ENCODE measurements at regions not wholly inside any gene's neighbourhood (a gene's known extent, or its start where the extent isn't known, plus 50 kb on each side); places are given as distances from the start of the nearest gene placed in this dataset.
"Not testable (repeated sequence)": the region's sequence is repeated elsewhere in the genome, so short reads cannot be mapped to it uniquely, and the experiment has no call there.

DNA sequence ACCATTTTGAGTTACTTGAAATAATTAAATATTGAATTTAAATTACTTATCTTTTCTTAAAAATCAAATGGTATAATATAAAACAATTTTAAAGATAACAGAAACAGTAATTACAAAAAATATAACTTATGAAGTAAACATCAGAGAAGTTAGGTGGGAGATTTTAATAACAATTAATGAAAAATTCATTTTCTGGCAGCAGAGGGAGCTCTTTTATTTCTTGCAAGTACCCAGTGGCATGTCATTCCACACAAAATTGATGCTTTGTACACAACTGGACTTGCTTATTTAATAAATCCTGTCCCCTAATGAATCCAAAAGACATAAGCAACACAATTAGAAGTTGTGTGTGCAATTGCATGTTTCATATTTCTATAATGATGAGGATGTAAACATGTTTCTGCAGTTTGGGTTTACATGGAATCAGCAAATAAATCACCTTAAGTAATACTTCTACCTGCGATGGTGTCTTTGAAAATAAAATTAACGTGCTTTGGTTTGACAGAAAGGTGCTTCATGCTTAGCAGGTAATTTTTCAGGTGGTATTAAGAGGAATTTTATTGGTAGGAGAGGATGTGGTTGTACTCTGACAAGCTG, 861.3 kb downstream of the ZPLD1 start:
- TF ChIP-seq, protein P1, sequence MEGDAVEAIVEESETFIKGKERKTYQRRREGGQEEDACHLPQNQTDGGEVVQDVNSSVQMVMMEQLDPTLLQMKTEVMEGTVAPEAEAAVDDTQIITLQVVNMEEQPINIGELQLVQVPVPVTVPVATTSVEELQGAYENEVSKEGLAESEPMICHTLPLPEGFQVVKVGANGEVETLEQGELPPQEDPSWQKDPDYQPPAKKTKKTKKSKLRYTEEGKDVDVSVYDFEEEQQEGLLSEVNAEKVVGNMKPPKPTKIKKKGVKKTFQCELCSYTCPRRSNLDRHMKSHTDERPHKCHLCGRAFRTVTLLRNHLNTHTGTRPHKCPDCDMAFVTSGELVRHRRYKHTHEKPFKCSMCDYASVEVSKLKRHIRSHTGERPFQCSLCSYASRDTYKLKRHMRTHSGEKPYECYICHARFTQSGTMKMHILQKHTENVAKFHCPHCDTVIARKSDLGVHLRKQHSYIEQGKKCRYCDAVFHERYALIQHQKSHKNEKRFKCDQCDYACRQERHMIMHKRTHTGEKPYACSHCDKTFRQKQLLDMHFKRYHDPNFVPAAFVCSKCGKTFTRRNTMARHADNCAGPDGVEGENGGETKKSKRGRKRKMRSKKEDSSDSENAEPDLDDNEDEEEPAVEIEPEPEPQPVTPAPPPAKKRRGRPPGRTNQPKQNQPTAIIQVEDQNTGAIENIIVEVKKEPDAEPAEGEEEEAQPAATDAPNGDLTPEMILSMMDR (IDR thresholded peaks at IDR 0.05; ENCODE audit: extremely low read depth, missing control alignments), result no peak
- DNase-seq (ENCODE audit: low spot score), result no peak

DNA sequence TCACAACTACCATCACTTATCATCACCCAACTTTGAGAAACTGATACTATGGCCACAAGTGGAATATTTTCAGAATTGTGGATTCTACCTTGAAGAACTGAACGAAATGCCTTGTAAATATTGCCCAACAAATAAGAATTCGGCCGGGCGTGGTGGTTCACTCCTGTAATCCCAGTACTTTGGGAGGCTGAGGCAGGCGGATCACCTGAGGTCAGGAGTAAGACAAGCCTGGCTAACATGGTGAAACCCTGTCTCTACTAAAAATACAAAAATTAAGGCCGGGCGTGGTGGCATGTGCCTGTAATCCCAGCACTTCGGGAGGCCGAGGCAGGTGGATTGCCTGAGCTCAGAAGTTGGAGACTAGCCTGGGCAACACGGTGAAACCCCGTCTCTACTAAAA, 862.7 kb downstream of the ZPLD1 start:
- DNase-seq (ENCODE audit: low spot score), result not testable (repeated sequence)

DNA sequence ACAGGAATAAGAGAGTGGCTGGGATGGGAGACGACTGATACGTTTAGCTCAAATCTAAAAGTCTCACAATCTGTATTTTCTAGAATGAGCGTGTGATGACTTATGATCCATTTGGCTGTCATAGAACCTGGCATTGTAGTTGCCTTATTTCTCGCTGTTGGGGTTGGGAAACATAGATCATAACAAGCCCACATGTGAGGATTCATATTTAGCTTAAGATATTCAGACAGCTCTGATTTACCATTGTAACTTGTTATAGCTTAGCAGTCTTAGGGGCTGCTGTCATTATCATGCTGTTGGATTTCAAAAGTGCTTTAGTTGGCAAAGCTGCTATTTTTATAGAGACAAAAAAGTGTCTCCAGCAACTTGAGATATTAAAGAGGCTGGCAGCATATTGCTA, 871.3 kb downstream of the ZPLD1 start:
- TF ChIP-seq, protein P1 (IDR thresholded peaks at IDR 0.05; ENCODE audit: extremely low read depth, missing control alignments), result no peak
- DNase-seq (ENCODE audit: low spot score), result no peak

DNA sequence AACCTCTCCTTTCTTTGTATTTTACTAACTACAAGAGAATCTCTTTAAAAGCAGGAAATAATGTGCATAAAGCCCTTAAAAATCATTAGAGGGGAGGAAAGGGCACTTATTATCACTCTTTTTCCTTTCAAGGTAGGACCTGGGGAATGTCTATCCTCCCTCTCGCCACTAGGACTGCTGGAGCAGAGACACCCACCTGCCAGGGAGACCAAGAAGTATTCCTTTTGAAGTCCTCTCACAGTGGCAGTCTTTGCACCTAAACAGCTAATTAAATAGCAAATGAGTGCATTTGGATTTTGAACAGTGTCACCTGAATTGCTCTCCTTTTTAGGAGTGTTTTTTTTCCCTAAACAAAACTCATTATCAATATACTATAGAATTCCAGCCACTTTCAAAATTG, 874.1 kb downstream of the ZPLD1 start:
- no peak for DNase-seq (ENCODE audit: low spot score)
- TF ChIP-seq, protein P1 (IDR thresholded peaks at IDR 0.05; ENCODE audit: extremely low read depth, missing control alignments), result no peak

DNA sequence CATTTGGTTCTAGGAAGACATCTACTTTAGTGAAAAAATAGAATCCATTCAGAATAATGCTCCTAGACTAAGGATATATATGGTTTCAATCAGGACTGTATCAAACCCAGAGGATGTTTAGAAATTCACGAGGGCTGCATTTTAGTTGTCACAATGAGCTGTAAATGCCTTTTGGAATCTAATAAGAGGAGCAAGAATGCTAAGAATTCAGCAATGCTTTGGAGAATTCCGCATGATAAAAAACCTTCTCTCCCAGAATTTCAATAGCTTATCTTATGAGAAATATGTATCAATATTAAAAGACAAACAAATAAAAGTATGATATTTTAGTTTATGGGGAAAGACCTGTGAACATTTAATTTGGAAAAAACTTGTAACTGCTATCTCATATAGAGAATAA, 885.1 kb downstream of the ZPLD1 start:
- no peak for DNase-seq (ENCODE audit: low spot score)
- TF ChIP-seq, protein P1 (IDR thresholded peaks at IDR 0.05; ENCODE audit: extremely low read depth, missing control alignments), result no peak

DNA sequence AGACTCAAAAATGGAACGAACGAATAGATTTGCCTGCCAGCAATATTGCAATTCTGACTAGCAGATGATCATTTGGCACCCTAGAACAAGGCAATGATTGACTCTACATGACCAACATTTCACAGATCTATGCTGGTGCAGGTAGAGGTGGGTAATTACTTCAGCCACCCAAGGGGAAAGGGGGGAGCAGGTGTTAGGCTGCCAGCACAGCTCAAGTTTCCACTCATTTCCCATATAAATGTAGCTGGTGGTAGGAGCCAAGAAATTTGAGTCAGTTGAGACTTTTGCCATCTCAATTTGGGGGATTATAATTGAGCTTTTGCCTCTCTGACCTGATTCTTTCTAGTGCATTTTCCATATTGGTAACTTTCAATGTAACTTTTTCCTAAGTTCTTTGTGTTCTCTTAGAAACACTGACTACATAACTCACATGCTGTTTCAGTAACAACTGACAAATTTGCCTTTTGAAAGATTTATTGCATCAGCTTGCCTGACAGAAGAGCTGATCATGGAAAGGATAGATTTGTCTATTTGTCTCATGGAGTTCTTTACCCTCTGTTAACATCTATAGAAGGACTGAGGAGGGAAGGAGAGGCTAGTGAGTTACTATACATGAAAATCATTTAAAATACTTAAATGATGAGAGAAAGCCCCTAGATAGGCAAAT, 902.5 kb downstream of the ZPLD1 start:
- DNase-seq (ENCODE audit: low spot score), result no peak

DNA sequence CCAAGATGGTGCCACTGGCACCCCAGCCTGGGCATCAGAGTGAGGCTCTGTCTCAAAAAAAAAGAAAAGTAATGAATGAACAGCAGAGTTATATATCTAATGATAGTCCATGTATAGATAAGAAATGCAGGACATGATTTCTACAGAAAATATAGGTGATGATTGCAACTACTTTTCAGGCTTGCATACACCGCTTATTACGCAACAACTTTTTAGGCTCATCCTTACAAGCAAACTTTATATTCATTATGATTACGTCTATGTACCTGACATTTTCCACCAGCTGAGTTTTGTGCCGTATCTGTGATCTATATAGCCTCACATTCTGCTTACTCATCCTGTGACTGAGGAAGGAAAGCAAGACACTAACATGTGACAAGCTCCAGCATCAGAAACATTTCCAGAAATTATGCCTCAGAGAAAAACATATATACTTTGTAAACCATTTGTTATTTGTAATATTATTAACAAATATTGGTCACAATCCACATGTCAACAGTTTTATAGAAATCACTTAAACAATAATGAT, 906.3 kb downstream of the ZPLD1 start:
- TF ChIP-seq, protein P1 (IDR thresholded peaks at IDR 0.05; ENCODE audit: extremely low read depth, missing control alignments), result no peak
- no peak for DNase-seq (ENCODE audit: low spot score)

More for the DNA sequence above, 902.5 kb downstream of the ZPLD1 start:
- TF ChIP-seq, protein P1 (IDR thresholded peaks at IDR 0.05; ENCODE audit: extremely low read depth, missing control alignments), result no peak

Data from GM20000 (cell line).